Stimulated activated CD8-positive, alpha-beta memory T cell treated with anti-CD3 and anti-CD28 coated beads, Interleukin-15, amount 100 ng/mL, for 4 hours (primary cell): ENCODE measurements at regions not wholly inside any gene's neighbourhood (a gene's known extent, or its start where the extent isn't known, plus 50 kb on each side); places are given as distances from the start of the nearest gene placed in this dataset.
"Not testable (repeated sequence)": the region's sequence is repeated elsewhere in the genome, so short reads cannot be mapped to it uniquely, and the experiment has no call there.

Source experiments
- DNase-seq, 2 donors: peaks; one replicate each; pipeline ENCODE4 v3.0.0-alpha.2; 2020; ENCODE audit warnings: low read depth in 2 of 2

GRCh38 chr14:104304451-104305351 is 166.3 kb downstream of the KIF26A start:
- no peak for DNase-seq

GRCh38 chr14:104305511-104306449 is 167.4 kb downstream of the KIF26A start:
- DNase-seq = no peak

GRCh38 chr14:104306450-104307040 is 168.2 kb downstream of the KIF26A start:
- no peak for DNase-seq

GRCh38 chr14:104307246-104307626 is 168.8 kb downstream of the KIF26A start:
- DNase-seq = no peak

- no peak for DNase-seq
Observed at GRCh38 chr14:104307627-104308401, 169.4 kb downstream of the KIF26A start.

GRCh38 chr14:104308534-104308933 is 170.1 kb downstream of the KIF26A start:
- DNase-seq = not testable (repeated sequence)

GRCh38 chr14:104309657-104310369 is 171.4 kb downstream of the KIF26A start:
- no peak for DNase-seq

- DNase-seq = no peak
Observed at GRCh38 chr14:104311358-104311757, 173.0 kb downstream of the KIF26A start.

- DNase-seq = no peak
Observed at GRCh38 chr14:104313674-104314073, 175.3 kb downstream of the KIF26A start.

GRCh38 chr14:104314251-104314941 is 176.0 kb downstream of the KIF26A start:
- no peak for DNase-seq

GRCh38 chr14:104315169-104315568 is 176.8 kb downstream of the KIF26A start:
- no peak for DNase-seq

GRCh38 chr14:104315625-104316024 is 177.2 kb downstream of the KIF26A start:
- no peak for DNase-seq

- no peak for DNase-seq
Observed at GRCh38 chr14:104316121-104316722, 177.8 kb downstream of the KIF26A start.

- DNase-seq = no peak
Observed at GRCh38 chr14:104316723-104317491, 178.5 kb downstream of the KIF26A start.

GRCh38 chr14:104317492-104317805 is 179.1 kb downstream of the KIF26A start:
- no peak for DNase-seq

GRCh38 chr14:104317975-104318557 is 179.7 kb downstream of the KIF26A start:
- no peak for DNase-seq

- no peak for DNase-seq
Observed at GRCh38 chr14:104318558-104319490, 180.4 kb downstream of the KIF26A start.
